ENCODE measurements at regions not wholly inside any gene's neighbourhood (a gene's known extent, or its start where the extent isn't known, plus 50 kb on each side); places are given as distances from the start of the nearest gene placed in this dataset.
A peak's percentile ranks its signal among the peaks of the same experiment; 100 is the strongest.

DNA sequence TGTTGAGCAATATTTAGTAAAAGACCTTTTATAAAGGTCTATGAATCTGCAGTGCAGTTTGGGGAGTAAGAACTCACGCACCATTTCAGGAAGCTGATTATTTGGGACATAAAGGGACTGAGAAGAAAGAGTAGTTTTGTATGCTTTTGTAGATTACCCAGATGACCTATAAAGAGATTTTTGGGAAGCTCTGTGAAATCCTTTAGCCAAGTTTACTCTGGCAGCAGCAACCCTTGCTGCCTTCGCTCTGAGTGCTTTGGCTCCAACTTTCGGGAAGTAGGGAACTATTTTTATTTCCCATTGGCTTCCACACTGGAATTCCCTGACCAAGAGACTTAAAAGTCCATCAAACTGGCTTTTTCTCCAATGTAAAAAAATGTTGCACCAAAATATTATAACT is 1110.1 kb upstream of the PHF14 start:
- no peak overlapping the region for H3K4me3 ChIP-seq (ENCODE audit: low read length)
- H3K9me3 ChIP-seq (ENCODE audit: control insufficient read depth, low read depth, low read length), result no peaks in the 10 kb centered on the region
- H3K27ac ChIP-seq (ENCODE audit: low read length), result no peak overlapping the region
- H3K4me1 ChIP-seq (ENCODE audit: control insufficient read depth, low read depth, low read length), result no peaks in the 10 kb centered on the region
- H3K9ac ChIP-seq (ENCODE audit: low read length), result no peak overlapping the region
- H3K27me3 ChIP-seq (ENCODE audit: control insufficient read depth, insufficient read depth, low read length), result no peaks in the 10 kb centered on the region
- H3K36me3 ChIP-seq (ENCODE audit: control insufficient read depth, low read depth, low read length), result no peaks in the 10 kb centered on the region

DNA sequence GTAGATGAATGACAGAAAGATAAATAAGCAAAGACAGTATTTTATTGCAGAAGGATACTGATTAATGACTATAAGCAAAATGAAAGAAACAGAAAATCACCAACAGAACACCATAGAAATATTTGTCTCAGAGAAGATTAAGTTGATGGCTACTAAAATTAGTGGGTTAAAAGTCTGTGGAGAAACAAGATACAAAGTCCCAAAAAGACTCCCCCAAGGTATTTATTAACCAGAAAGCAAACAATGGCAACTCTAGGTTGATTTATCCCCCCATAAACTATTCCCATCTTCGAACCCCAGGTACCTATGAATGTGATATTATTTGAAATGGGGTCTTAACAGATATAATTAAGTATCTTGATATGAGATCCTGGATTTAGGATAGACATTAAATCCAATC is 1104.5 kb upstream of the PHF14 start:
- Histone ChIP-seq H3K4me1 (ENCODE audit: control insufficient read depth, low read depth, low read length) (no peaks in the 10 kb centered on the region), H3K36me3 (ENCODE audit: control insufficient read depth, low read depth, low read length) (no peaks in the 10 kb centered on the region), H3K27me3 (ENCODE audit: control insufficient read depth, insufficient read depth, low read length) (no peaks in the 10 kb centered on the region), H3K9ac (ENCODE audit: low read length) (no peak overlapping the region), H3K4me3 (ENCODE audit: low read length) (no peak overlapping the region), H3K9me3 (ENCODE audit: control insufficient read depth, low read depth, low read length) (no peaks in the 10 kb centered on the region), H3K27ac (ENCODE audit: low read length) (no peak overlapping the region)

DNA sequence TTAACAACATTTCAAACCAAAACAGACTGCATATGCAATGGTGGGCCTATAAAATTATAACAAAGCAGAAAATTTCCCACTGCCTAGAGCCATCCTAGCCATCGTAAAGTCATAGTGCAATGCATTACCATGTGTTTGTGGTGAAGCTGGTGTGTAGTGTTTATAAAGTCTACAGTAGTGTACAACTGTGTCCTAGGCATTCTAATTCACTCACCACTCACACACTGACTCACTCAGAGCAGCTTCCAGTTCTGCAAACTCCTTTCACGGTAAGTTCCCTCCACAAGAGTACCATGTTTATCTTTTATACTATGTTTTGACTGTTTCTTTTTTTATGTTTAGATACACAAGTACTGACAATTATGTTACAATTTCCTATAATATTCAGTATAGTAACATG is 1104.1 kb upstream of the PHF14 start:
- Histone ChIP-seq H3K36me3 (ENCODE audit: control insufficient read depth, low read depth, low read length) (no peaks in the 10 kb centered on the region), H3K27ac (ENCODE audit: low read length) (no peak overlapping the region), H3K27me3 (ENCODE audit: control insufficient read depth, insufficient read depth, low read length) (no peaks in the 10 kb centered on the region), H3K9ac (ENCODE audit: low read length) (no peak overlapping the region), H3K4me3 (ENCODE audit: low read length) (no peak overlapping the region), H3K4me1 (ENCODE audit: control insufficient read depth, low read depth, low read length) (no peaks in the 10 kb centered on the region), H3K9me3 (ENCODE audit: control insufficient read depth, low read depth, low read length) (no peaks in the 10 kb centered on the region)

GRCh38 chr7:9870674-9871073 is 1103.0 kb upstream of the PHF14 start:
- no peaks in the 10 kb centered on the region for H3K27me3 ChIP-seq (ENCODE audit: control insufficient read depth, insufficient read depth, low read length)

DNA sequence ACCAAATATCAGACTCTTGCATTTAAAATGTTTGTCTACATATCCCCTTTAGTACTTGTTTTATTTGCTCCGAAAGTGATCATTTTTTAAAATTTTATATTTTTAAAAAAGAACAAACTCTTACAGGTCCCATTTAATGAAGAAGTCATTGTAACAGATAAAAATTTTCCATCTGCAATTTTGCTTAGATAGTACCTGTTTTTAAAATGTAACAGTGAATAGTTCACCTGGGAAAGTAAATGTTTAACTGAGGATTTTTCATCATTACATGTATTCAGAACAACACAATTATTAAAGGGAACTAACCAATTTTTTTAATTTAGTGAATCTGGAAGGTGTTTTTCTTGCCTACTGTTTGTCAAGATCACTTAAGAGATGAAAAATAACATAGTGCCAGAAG is 1099.5 kb upstream of the PHF14 start:
- Histone ChIP-seq H3K4me3 (ENCODE audit: low read length) (no peak overlapping the region), H3K9me3 (ENCODE audit: control insufficient read depth, low read depth, low read length) (no peaks in the 10 kb centered on the region), H3K9ac (ENCODE audit: low read length) (no peak overlapping the region), H3K4me1 (ENCODE audit: control insufficient read depth, low read depth, low read length) (no peaks in the 10 kb centered on the region), H3K36me3 (ENCODE audit: control insufficient read depth, low read depth, low read length) (no peaks in the 10 kb centered on the region), H3K27me3 (ENCODE audit: control insufficient read depth, insufficient read depth, low read length) (no peaks in the 10 kb centered on the region), H3K27ac (ENCODE audit: low read length) (no peak overlapping the region)

More at GRCh38 chr7:9870674-9871073, 1103.0 kb upstream of the PHF14 start:
- Histone ChIP-seq H3K9me3 (ENCODE audit: control insufficient read depth, low read depth, low read length) (no peaks in the 10 kb centered on the region), H3K9ac (ENCODE audit: low read length) (no peak overlapping the region), H3K4me1 (ENCODE audit: control insufficient read depth, low read depth, low read length) (no peaks in the 10 kb centered on the region), H3K4me3 (ENCODE audit: low read length) (no peak overlapping the region), H3K27ac (ENCODE audit: low read length) (no peak overlapping the region), H3K36me3 (ENCODE audit: control insufficient read depth, low read depth, low read length) (no peaks in the 10 kb centered on the region)

- H3K36me3 ChIP-seq (ENCODE audit: control insufficient read depth, low read depth, low read length), result no peaks in the 10 kb centered on the region
- no peaks in the 10 kb centered on the region for H3K9me3 ChIP-seq (ENCODE audit: control insufficient read depth, low read depth, low read length)
- no peaks in the 10 kb centered on the region for H3K4me1 ChIP-seq (ENCODE audit: control insufficient read depth, low read depth, low read length)
- H3K4me3 ChIP-seq (ENCODE audit: low read length), result no peak overlapping the region
- no peak overlapping the region for H3K9ac ChIP-seq (ENCODE audit: low read length)
- no peak overlapping the region for H3K27ac ChIP-seq (ENCODE audit: low read length)
- no peaks in the 10 kb centered on the region for H3K27me3 ChIP-seq (ENCODE audit: control insufficient read depth, insufficient read depth, low read length)
These were observed 1097.6 kb upstream of the PHF14 start for GRCh38 chr7:9876053-9876452.

- H3K27ac ChIP-seq (ENCODE audit: low read length), result no peak overlapping the region
- no peaks in the 10 kb centered on the region for H3K27me3 ChIP-seq (ENCODE audit: control insufficient read depth, insufficient read depth, low read length)
- H3K4me1 ChIP-seq (ENCODE audit: control insufficient read depth, low read depth, low read length), result no peaks in the 10 kb centered on the region
- no peaks in the 10 kb centered on the region for H3K9me3 ChIP-seq (ENCODE audit: control insufficient read depth, low read depth, low read length)
- no peak overlapping the region for H3K4me3 ChIP-seq (ENCODE audit: low read length)
- no peaks in the 10 kb centered on the region for H3K36me3 ChIP-seq (ENCODE audit: control insufficient read depth, low read depth, low read length)
- H3K9ac ChIP-seq (ENCODE audit: low read length), result no peak overlapping the region
These were observed 1084.1 kb upstream of the PHF14 start for GRCh38 chr7:9889554-9889953.

GRCh38 chr7:9890092-9890491 is 1083.6 kb upstream of the PHF14 start:
- no peaks in the 10 kb centered on the region for H3K27me3 ChIP-seq (ENCODE audit: control insufficient read depth, insufficient read depth, low read length)
- H3K4me1 ChIP-seq (ENCODE audit: control insufficient read depth, low read depth, low read length), result no peaks in the 10 kb centered on the region
- H3K27ac ChIP-seq (ENCODE audit: low read length), result no peak overlapping the region
- no peak overlapping the region for H3K9ac ChIP-seq (ENCODE audit: low read length)
- no peaks in the 10 kb centered on the region for H3K9me3 ChIP-seq (ENCODE audit: control insufficient read depth, low read depth, low read length)
- no peak overlapping the region for H3K4me3 ChIP-seq (ENCODE audit: low read length)
- no peaks in the 10 kb centered on the region for H3K36me3 ChIP-seq (ENCODE audit: control insufficient read depth, low read depth, low read length)

GRCh38 chr7:9891056-9891455 is 1082.6 kb upstream of the PHF14 start:
- H3K9me3 ChIP-seq (ENCODE audit: control insufficient read depth, low read depth, low read length), result no peaks in the 10 kb centered on the region
- H3K27ac ChIP-seq (ENCODE audit: low read length), result no peak overlapping the region
- no peak overlapping the region for H3K9ac ChIP-seq (ENCODE audit: low read length)
- H3K36me3 ChIP-seq (ENCODE audit: control insufficient read depth, low read depth, low read length), result no peaks in the 10 kb centered on the region
- no peaks in the 10 kb centered on the region for H3K4me1 ChIP-seq (ENCODE audit: control insufficient read depth, low read depth, low read length)
- no peak overlapping the region for H3K4me3 ChIP-seq (ENCODE audit: low read length)
- no peaks in the 10 kb centered on the region for H3K27me3 ChIP-seq (ENCODE audit: control insufficient read depth, insufficient read depth, low read length)

- Histone ChIP-seq H3K36me3 (ENCODE audit: control insufficient read depth, low read depth, low read length) (no peaks in the 10 kb centered on the region), H3K27me3 (ENCODE audit: control insufficient read depth, insufficient read depth, low read length) (no peaks in the 10 kb centered on the region), H3K27ac (ENCODE audit: low read length) (no peak overlapping the region), H3K9me3 (ENCODE audit: control insufficient read depth, low read depth, low read length) (peaks cover 12% of the 10 kb centered on the region), H3K9ac (ENCODE audit: low read length) (no peak overlapping the region), H3K4me3 (ENCODE audit: low read length) (no peak overlapping the region), H3K4me1 (ENCODE audit: control insufficient read depth, low read depth, low read length) (no peaks in the 10 kb centered on the region)
These were observed 1073.3 kb upstream of the PHF14 start for GRCh38 chr7:9900339-9900738.

DNA sequence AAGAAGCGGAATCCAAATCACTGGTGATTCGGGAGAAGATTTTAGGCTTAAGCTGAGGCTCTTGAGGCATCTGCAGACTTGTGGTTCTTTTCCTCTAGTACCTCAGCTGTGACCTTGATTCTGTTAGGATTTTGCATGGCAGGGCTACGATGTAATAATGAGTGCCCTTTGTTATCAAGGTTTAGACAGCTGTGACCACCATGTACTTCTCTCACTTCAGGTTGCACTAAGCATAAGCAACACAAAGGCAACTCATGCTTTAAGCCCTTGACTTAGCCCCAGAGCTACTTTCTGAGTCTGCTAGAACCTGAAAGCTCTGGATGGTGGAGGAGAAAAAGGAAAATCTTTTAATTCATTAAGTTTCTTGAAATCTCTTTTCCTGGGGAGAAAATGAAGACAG is 1052.3 kb upstream of the PHF14 start:
- Histone ChIP-seq H3K4me3 (ENCODE audit: low read length) (no peak overlapping the region), H3K4me1 (ENCODE audit: control insufficient read depth, low read depth, low read length) (no peaks in the 10 kb centered on the region), H3K36me3 (ENCODE audit: control insufficient read depth, low read depth, low read length) (no peaks in the 10 kb centered on the region), H3K27me3 (ENCODE audit: control insufficient read depth, insufficient read depth, low read length) (no peaks in the 10 kb centered on the region), H3K9ac (ENCODE audit: low read length) (no peak overlapping the region), H3K9me3 (ENCODE audit: control insufficient read depth, low read depth, low read length) (no peaks in the 10 kb centered on the region), H3K27ac (ENCODE audit: low read length) (no peak overlapping the region)

DNA sequence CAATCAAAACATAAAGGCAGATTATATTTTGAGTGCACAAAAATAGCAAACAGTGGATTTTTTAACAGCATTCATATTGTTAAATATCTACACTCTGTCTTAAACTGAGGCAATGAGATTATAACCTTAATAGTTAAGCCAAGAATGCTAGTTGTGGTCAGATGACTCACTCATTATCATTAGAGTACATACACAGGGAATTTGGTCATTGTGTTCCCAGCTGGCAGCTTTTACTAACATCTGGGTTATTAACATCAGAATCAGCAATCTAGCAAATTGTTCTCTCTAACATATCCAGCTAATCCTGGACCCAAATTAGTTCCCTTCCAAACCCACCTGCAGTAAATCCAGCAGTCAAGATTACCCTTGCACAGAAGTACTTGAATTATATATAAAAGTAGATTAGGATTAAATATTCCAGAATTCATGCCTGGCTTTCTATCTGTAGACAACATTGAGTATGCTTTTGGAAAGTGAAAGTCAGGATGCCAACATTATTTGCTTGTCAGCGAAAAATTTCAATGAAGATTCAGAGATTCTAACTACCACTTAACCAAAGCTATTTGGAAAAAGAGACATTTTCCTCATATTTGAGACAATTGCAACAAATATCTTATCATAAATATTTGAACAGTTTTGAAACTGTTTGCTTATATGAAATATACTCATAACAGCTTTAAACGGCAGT is 1035.6 kb upstream of the PHF14 start:
- no peaks in the 10 kb centered on the region for H3K27me3 ChIP-seq (ENCODE audit: control insufficient read depth, insufficient read depth, low read length)
- H3K9ac ChIP-seq (ENCODE audit: low read length), result no peak overlapping the region
- no peaks in the 10 kb centered on the region for H3K36me3 ChIP-seq (ENCODE audit: control insufficient read depth, low read depth, low read length)
- peaks cover 28% of the 10 kb centered on the region for H3K4me1 ChIP-seq (ENCODE audit: control insufficient read depth, low read depth, low read length)
- peaks cover 5% of the 10 kb centered on the region for H3K9me3 ChIP-seq (ENCODE audit: control insufficient read depth, low read depth, low read length)
- peak overlapping the region; percentile 6 for H3K4me3 ChIP-seq (ENCODE audit: low read length)
- peak overlapping the region; percentile 45 for H3K27ac ChIP-seq (ENCODE audit: low read length)
